ENCODE measurements at regions not wholly inside any gene's neighbourhood (a gene's known extent, or its start where the extent isn't known, plus 50 kb on each side); places are given as distances from the start of the nearest gene placed in this dataset.

DNA sequence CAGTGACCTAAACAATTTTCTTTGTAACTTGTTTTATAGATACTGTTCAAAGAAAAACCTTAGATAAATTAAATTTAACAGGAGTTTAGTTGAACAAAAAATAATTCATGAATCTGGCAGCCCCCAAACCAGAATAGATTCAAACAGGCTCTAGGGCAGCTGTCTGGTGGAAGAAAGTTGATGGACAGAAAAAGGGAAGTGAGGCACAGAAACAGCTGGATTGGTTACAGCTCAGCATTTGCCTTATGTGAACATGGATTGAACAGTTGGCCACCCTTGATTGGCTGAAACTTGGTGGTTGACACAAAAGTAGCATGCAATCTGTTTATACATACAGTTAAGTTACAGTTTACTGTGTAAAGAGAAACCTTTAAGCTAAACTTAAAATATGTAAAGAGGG, 954.3 kb upstream of the FLRT2 start:
- TF ChIP-seq POLR2A (IDR thresholded peaks at IDR 0.05) = no peak
- no peak for TF ChIP-seq CTCF (IDR thresholded peaks at IDR 0.05)
- Histone ChIP-seq H3K4me3 (replicated peaks in 1 of 3) (no peak overlapping the region), H3K27me3 (no peaks in the 10 kb centered on the region), H3K27ac (no peak overlapping the region), H3K4me1 (no peaks in the 10 kb centered on the region), H3K9me3 (no peaks in the 10 kb centered on the region), H3K36me3 (no peaks in the 10 kb centered on the region)
- intact Hi-C loops (cut with DNase I) = no loop called here
- no peak for DNase-seq

GRCh38 chr14:84579292-84579691, 950.7 kb upstream of the FLRT2 start:
- TF ChIP-seq CTCF (IDR thresholded peaks at IDR 0.05) (no peak), POLR2A (IDR thresholded peaks at IDR 0.05) (no peak)
- WGBS, 2 donors = 93 to 100% methylated on average over 3 of the region's 3 CpGs
- no peaks in the 10 kb centered on the region for H3K9me3 ChIP-seq
- intact Hi-C loops (cut with DNase I) = no loop called here
- no peaks in the 10 kb centered on the region for H3K27me3 ChIP-seq
- no peaks in the 10 kb centered on the region for H3K4me1 ChIP-seq
- H3K36me3 ChIP-seq = no peaks in the 10 kb centered on the region
- H3K27ac ChIP-seq = no peak overlapping the region
- no peak for DNase-seq
- no peak overlapping the region for H3K4me3 ChIP-seq (replicated peaks in 1 of 3)

DNA sequence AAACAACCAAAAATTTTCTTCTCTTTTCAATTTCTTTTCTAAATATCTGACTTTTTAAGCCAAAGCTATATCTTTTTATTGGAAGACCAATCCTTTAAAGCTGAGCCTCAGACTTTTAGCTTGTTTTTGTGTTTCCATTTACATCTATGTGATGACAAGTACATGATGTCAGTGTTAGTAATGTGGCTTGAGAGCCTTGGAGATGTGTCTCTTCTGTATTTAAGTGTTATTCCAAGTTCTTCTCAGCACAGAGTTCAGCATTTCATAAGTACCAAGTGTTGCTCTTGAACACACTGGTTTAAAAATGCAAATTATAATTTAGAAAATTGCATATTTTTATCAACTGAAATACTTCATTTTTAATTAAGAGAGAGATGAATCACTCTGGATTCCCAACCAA, 948.9 kb upstream of the FLRT2 start:
- H3K9me3 ChIP-seq = no peaks in the 10 kb centered on the region
- intact Hi-C loops (cut with DNase I) = no loop called here
- no peaks in the 10 kb centered on the region for H3K27me3 ChIP-seq
- no peak overlapping the region for H3K27ac ChIP-seq
- DNase-seq = no peak
- TF ChIP-seq CTCF (IDR thresholded peaks at IDR 0.05) (no peak), POLR2A (IDR thresholded peaks at IDR 0.05) (no peak)
- H3K4me3 ChIP-seq (replicated peaks in 1 of 3) = no peak overlapping the region
- H3K36me3 ChIP-seq = no peaks in the 10 kb centered on the region
- no peaks in the 10 kb centered on the region for H3K4me1 ChIP-seq

- TF ChIP-seq CTCF (IDR thresholded peaks at IDR 0.05) = no peak
- no peak for TF ChIP-seq POLR2A (IDR thresholded peaks at IDR 0.05)
- intact Hi-C loops (cut with DNase I) = no loop called here
- no peak for DNase-seq
- H3K27me3 ChIP-seq = no peaks in the 10 kb centered on the region
- WGBS, 2 donors = 93 to 95% methylated on average over 1 of the region's 1 CpG
- no peak overlapping the region for H3K4me3 ChIP-seq (replicated peaks in 1 of 3)
- no peak overlapping the region for H3K27ac ChIP-seq
- H3K4me1 ChIP-seq = no peaks in the 10 kb centered on the region
- H3K36me3 ChIP-seq = no peaks in the 10 kb centered on the region
- no peaks in the 10 kb centered on the region for H3K9me3 ChIP-seq
Measured at GRCh38 chr14:84584511-84584910, 945.4 kb upstream of the FLRT2 start.

- H3K4me1 ChIP-seq = no peaks in the 10 kb centered on the region
- no peak overlapping the region for H3K4me3 ChIP-seq (replicated peaks in 1 of 3)
- intact Hi-C loops (cut with DNase I) = no loop called here
- no peak for TF ChIP-seq CTCF (IDR thresholded peaks at IDR 0.05)
- TF ChIP-seq POLR2A (IDR thresholded peaks at IDR 0.05) = no peak
- no peak for DNase-seq
- H3K27ac ChIP-seq = no peak overlapping the region
- no peaks in the 10 kb centered on the region for H3K36me3 ChIP-seq
- 91 to 94% methylated on average over 9 of the region's 9 CpGs for WGBS, 2 donors
- no peaks in the 10 kb centered on the region for H3K27me3 ChIP-seq
- H3K9me3 ChIP-seq = no peaks in the 10 kb centered on the region
Measured at GRCh38 chr14:84591827-84592445, 938.0 kb upstream of the FLRT2 start.
